GM12892 (cell line): ENCODE measurements at regions not wholly inside any gene's neighbourhood (a gene's known extent, or its start where the extent isn't known, plus 50 kb on each side); places are given as distances from the start of the nearest gene placed in this dataset.
A peak's percentile ranks its signal among the peaks of the same experiment; 100 is the strongest.

ENCODE experiments used
- DNase-seq: peaks from one replicate; pipeline ENCODE4 v3.0.0; 2011; ENCODE audit not compliant: insufficient read length
- FAIRE-seq: peaks from 2 replicates; lab custom pipeline; 2011; peaks lifted over from hg19 to GRCh38; lab: Jason Lieb, UNC
- POLR2A ChIP-seq: IDR thresholded peaks from 2 replicates; pipeline ENCODE4 v1.6.1; 2011; ENCODE audit warnings: low read depth, low read length, control low read depth
- POLR2AphosphoS5 ChIP-seq: IDR thresholded peaks from 2 replicates; pipeline ENCODE4 v1.6.1; 2011; ENCODE audit warnings: low read depth, low read length, control low read depth
- TAF1 ChIP-seq: IDR thresholded peaks from 2 replicates; pipeline ENCODE4 v1.6.1; 2011; ENCODE audit warnings: low read depth, mild to moderate bottlenecking, control low read depth, low read length, borderline replicate concordance

DNA sequence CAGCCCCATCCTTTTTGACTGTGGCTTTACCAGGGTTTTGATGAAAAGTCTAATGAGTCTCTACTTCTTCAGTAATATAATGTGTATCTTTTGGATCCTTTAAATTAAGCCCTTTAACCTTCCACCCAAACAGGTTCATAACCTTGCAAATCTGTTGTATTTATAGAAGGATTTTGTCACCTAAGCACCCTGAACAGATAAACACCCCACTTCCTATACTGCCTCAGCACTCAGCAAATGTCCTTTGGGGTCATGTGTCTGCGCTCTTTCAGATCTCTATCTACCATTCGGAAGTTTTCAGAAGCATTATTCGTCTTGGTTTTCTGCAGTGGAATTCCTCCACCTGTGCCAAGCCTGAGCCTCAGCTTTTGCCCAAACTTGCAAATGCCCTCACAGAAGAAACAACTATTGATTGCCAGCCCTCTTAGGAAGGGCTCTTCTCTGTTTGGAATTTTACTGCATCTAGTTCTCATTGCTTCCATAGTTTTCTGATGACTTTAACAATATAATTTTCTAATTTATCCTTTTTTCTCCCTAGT lies 214.8 kb upstream of the KCNJ16 start:
- no peak for FAIRE-seq
- no peak for DNase-seq
- TF ChIP-seq TAF1 = no peak
- TF ChIP-seq POLR2A = no peak
- TF ChIP-seq POLR2AphosphoS5 = no peak

DNA sequence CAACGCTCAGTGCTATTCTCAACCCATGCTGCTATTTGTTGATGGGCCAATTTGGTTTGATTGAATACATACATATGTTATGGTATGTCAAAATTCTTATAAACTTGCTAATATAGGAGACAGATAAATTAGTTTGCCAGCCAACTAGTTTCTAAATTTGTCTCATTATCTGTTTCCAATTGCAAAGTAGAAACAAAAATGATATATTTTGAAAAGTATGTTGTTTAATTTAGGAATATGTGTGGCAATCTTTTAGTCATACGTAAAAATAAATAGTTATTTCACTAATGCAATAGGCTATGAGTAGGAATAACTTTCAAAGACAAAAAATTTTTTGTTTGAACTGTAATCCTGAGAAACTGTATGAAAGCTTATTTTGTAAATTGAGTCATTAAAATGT lies 210.6 kb upstream of the KCNJ16 start:
- TF ChIP-seq POLR2AphosphoS5 = no peak
- TF ChIP-seq POLR2A = no peak
- TF ChIP-seq TAF1 = no peak
- FAIRE-seq (no peak), DNase-seq (no peak)

DNA sequence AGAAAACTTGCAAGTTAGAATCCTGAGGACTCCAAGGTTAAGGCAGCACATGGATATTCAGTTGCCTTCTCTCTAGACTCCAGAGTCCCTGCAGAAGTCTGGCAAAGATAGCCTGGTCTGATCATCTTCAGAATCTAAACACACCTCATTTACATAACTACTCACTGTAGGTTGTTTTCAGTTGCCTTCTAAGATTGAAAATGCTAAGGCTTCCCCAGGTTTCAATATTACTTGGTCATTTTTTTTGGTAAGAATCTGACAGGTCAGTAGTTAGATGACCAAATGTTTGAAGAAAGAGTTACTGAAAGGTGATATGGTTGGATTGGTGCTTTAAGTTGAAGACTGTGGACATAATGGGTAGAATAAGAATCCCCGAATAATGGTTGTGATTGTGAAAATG lies 205.4 kb upstream of the KCNJ16 start:
- no peak for DNase-seq
- FAIRE-seq = no peak
- TF ChIP-seq POLR2AphosphoS5 (no peak), TAF1 (no peak), POLR2A (no peak)

GRCh38 chr17:69870091-69870530 lies 204.9 kb upstream of the KCNJ16 start:
- FAIRE-seq (peak; percentile 14), DNase-seq (no peak)
- TF ChIP-seq TAF1 = no peak
- no peak for TF ChIP-seq POLR2AphosphoS5
- TF ChIP-seq POLR2A = no peak

GRCh38 chr17:69870751-69871199 lies 204.2 kb upstream of the KCNJ16 start:
- FAIRE-seq (no peak), DNase-seq (no peak)
- TF ChIP-seq POLR2AphosphoS5 (no peak), TAF1 (no peak), POLR2A (no peak)

DNA sequence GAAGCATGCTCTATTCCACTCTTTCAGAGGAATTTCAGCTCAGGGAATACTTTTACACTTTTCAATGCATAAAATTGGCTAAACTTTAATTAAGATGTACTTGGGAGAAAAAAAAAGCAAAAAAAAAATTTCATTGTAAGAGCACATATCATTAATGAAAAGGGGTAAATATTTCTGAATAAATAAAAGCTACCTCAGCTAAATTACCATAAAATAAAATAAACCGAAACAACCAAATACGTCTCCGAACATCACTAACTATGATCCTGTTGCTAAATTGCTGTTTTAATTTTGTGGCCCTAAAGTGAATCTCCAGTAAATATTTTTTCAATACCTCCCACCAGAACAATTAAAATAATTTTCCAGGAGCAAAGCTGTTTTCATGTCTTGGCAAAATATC lies 203.7 kb upstream of the KCNJ16 start:
- no peak for FAIRE-seq
- TF ChIP-seq TAF1 = no peak
- TF ChIP-seq POLR2AphosphoS5 = no peak
- no peak for TF ChIP-seq POLR2A
- no peak for DNase-seq

- TF ChIP-seq POLR2AphosphoS5 = no peak
- no peak for FAIRE-seq
- no peak for DNase-seq
Observed at GRCh38 chr17:69872675-69873262, 202.3 kb upstream of the KCNJ16 start.

GRCh38 chr17:69874175-69874670 lies 200.8 kb upstream of the KCNJ16 start:
- DNase-seq = no peak
- no peak for FAIRE-seq
- TF ChIP-seq TAF1 = no peak
- no peak for TF ChIP-seq POLR2A
- TF ChIP-seq POLR2AphosphoS5 = no peak

- DNase-seq = no peak
- FAIRE-seq = no peak
- TF ChIP-seq POLR2A (no peak), POLR2AphosphoS5 (no peak), TAF1 (no peak)
Observed at GRCh38 chr17:69876757-69877156, 198.3 kb upstream of the KCNJ16 start.

DNA sequence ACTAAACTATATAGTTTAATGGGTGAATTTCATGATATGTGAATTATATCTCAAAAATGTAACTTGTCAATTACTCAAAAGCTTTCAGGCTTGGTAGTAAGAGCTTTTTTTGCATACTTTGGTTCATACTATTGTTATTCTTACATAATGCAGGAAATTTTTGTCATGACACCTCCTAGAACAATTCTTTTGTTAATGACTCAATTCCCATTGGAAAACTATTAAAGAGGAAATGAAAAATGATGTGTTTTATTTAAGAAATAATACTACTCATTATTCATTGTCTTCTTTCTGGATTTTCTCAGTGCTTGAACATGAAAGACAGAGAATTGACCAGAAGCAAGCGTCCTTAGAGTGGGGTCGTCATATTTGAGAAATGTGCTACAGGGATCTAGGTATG lies 196.4 kb upstream of the KCNJ16 start:
- TF ChIP-seq TAF1 = no peak
- no peak for TF ChIP-seq POLR2A
- TF ChIP-seq POLR2AphosphoS5 = no peak
- FAIRE-seq (no peak), DNase-seq (no peak)

DNA sequence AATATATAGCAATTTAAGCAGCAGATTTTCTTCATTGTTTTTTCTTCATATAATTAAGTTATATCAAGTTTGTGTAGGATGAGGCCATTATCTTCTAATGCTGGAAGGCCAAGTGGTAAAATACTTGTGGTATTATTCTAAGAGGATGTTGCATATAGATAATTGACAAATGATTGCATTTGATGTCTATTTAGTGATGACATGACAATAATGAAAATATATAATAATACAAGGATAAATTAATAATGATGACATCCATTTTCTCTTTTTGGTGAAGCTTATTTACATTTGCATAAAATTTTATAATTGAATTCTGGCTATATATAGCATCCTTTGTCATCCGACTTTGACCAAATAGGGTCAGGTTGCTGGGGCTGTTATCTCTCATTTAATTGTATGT lies 195.4 kb upstream of the KCNJ16 start:
- TF ChIP-seq POLR2A (no peak), POLR2AphosphoS5 (no peak), TAF1 (no peak)
- no peak for FAIRE-seq
- no peak for DNase-seq

DNA sequence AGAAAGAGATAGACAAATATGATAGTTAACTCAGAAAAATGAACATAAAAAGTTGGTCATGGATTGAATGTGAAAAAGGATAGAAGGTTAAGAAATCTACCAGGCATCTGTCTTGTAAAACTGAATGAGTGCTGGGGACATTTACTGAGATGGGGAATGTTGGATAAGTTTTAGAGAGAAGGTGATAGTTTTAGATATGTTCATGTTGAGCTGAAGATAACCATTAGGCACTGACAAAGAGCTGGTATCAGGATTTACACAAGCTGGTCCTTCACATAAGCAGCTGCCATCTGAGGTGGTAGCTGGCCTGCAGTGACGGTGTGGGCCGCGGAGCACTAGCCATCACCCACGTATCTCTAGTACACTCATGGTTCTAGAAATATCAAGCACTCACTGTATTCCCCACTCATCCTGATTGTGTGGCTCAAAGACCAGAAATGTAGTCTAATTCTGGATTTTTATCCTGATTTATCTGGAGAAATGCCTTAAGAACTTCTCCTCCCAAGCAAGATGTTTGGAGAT lies 194.4 kb upstream of the KCNJ16 start:
- TF ChIP-seq POLR2A = no peak
- no peak for TF ChIP-seq POLR2AphosphoS5
- TF ChIP-seq TAF1 = no peak
- DNase-seq (no peak), FAIRE-seq (no peak)
